GM12878 (cell line): ENCODE measurements at regions not wholly inside any gene's neighbourhood (a gene's known extent, or its start where the extent isn't known, plus 50 kb on each side); places are given as distances from the start of the nearest gene placed in this dataset.
A peak's percentile ranks its signal among the peaks of the same experiment; 100 is the strongest.

Experiments used
- ATAC-seq: fragments of 200-7000 bp; cut with Tn5 transposase; 3 replicates; pipeline ENCODE4 v1.9.1; 2020; ENCODE audit warnings: mild to moderate bottlenecking, moderate library complexity
- BruUV-seq: library from RNA; stranded (reverse); fragments of 400-500 nt; replicated peaks from 2 replicates; lab custom pipeline; 2021; lab: Mats Ljungman, UMichigan
- CTCF ChIA-PET: fragments of 300-600 bp; sonication (Branson Sonifier 250); formaldehyde crosslinking; extraction: SDS; loops from one replicate; lab custom pipeline; 2021; ENCODE audit warnings: inconsistent platforms; lab: Yijun Ruan, JAX
- POLR2A ChIA-PET: fragments of 350-600 bp; formaldehyde crosslinking; extraction: SDS; loops from one replicate; lab custom pipeline; 2021; ENCODE audit warnings: inconsistent platforms; lab: Charles Lee
- RAD21 ChIA-PET: fragments of 300-600 bp; sonication (Branson Sonifier 250); formaldehyde crosslinking; loops from one replicate; lab custom pipeline; 2023; ENCODE audit warnings: antibody characterized with exemption; ENCODE audit not compliant: unreplicated experiment; lab: Charles Lee
- SMC1A ChIA-PET: fragments of 300-600 bp; sonication (Branson Sonifier 250); formaldehyde crosslinking; loops from one replicate; lab custom pipeline; 2023; ENCODE audit not compliant: unreplicated experiment, uncharacterized antibody; lab: Charles Lee
- DNase-seq: peaks from one replicate; pipeline ENCODE4 v3.0.0-alpha.2; 2011; ENCODE audit warnings: low read depth, low spot score
- FAIRE-seq: peaks from 3 replicates; lab custom pipeline; 2011; peaks lifted over from hg19 to GRCh38; lab: Jason Lieb, UNC
- H2AFZ ChIP-seq: 2 replicates; pipeline ENCODE4 v1.6.0; 2011; ENCODE audit warnings: low read depth, low read length, control low read depth; ENCODE audit not compliant: control insufficient read depth
- H3K27ac ChIP-seq: 2 replicates; pipeline ENCODE4 v1.5.1; 2011; ENCODE audit warnings: control low read depth; ENCODE audit not compliant: control insufficient read depth, insufficient read depth
- H3K27me3 ChIP-seq, 2 experiments: replicated peaks in 1 of 2; 2 replicates each; pipeline versions ENCODE4 v1.6.0 to v1.6.1; 2011; ENCODE audit warnings: low read length in 1 of 2; ENCODE audit not compliant: control insufficient read depth in 2 of 2, insufficient read depth in 2 of 2
- H3K36me3 ChIP-seq, 2 experiments: 2 replicates each; pipeline ENCODE4 v1.5.1; 2011; ENCODE audit warnings: low read length in 1 of 2; ENCODE audit not compliant: control insufficient read depth in 2 of 2, insufficient read depth in 2 of 2
- H3K4me1 ChIP-seq: 2 replicates; pipeline ENCODE4 v1.6.1; 2011; ENCODE audit warnings: mild to moderate bottlenecking, low read length, moderate library complexity, mixed read lengths; ENCODE audit not compliant: control insufficient read depth, insufficient read depth
- H3K4me2 ChIP-seq: 2 replicates; pipeline ENCODE4 v1.6.0; 2011; ENCODE audit warnings: control low read depth; ENCODE audit not compliant: control insufficient read depth, insufficient read depth
- H3K4me3 ChIP-seq: fragments of 200-600 bp; sonication (generic); 2 replicates; pipeline ENCODE4 v1.5.1; 2016
- H3K79me2 ChIP-seq: 2 replicates; pipeline ENCODE4 v1.6.0; 2011; ENCODE audit warnings: low read length; ENCODE audit not compliant: control insufficient read depth, insufficient read depth
- H3K9ac ChIP-seq: 2 replicates; pipeline ENCODE4 v1.8.0; 2011; ENCODE audit warnings: low read length, control low read depth, mixed read lengths; ENCODE audit not compliant: control insufficient read depth, insufficient read depth
- H3K9me3 ChIP-seq: replicated peaks from 3 replicates; pipeline ENCODE4 v1.5.1; 2011; ENCODE audit warnings: mild to moderate bottlenecking, low read length; ENCODE audit not compliant: control insufficient read depth, insufficient read depth
- H4K20me1 ChIP-seq: 2 replicates; pipeline ENCODE4 v1.6.0; 2011; ENCODE audit not compliant: control insufficient read depth, insufficient read depth
- BMI1 ChIP-seq: fragments of 450-650 bp; IDR thresholded peaks from 2 replicates; pipeline ENCODE4 v1.6.1; 2016; ENCODE audit warnings: mild to moderate bottlenecking, moderate library complexity, borderline replicate concordance
- BRCA1 ChIP-seq: IDR thresholded peaks from 2 replicates; pipeline ENCODE4 v1.6.1; 2011; ENCODE audit warnings: low read depth, low read length, improper control_type of control experiment
- CREM ChIP-seq: IDR thresholded peaks from 2 replicates; pipeline ENCODE4 v1.6.1; 2014; ENCODE audit warnings: antibody characterized with exemption, low read depth
- EZH2 ChIP-seq: IDR thresholded peaks from 2 replicates; pipeline ENCODE4 v1.6.1; 2012; ENCODE audit warnings: low read depth, mild to moderate bottlenecking, control low read depth, inconsistent platforms, low read length, borderline replicate concordance; ENCODE audit not compliant: control insufficient read depth
- KLF5 ChIP-seq: fragments of 450-650 bp; IDR thresholded peaks from 2 replicates; pipeline ENCODE4 v1.6.1; 2014; ENCODE audit warnings: mild to moderate bottlenecking; ENCODE audit not compliant: partially characterized antibody
- NFXL1 ChIP-seq: fragments of 450-650 bp; IDR thresholded peaks from 2 replicates; pipeline ENCODE4 v1.6.1; 2017; ENCODE audit warnings: antibody characterized with exemption, mild to moderate bottlenecking, borderline replicate concordance
- NKRF ChIP-seq: fragments of 450-650 bp; conservative IDR thresholded peaks from 2 replicates; pipeline ENCODE4 v1.6.1; 2017; ENCODE audit warnings: mild to moderate bottlenecking, moderate library complexity
- NR2C1 ChIP-seq: fragments of 450-650 bp; IDR thresholded peaks from 2 replicates; pipeline ENCODE4 v1.6.1; 2017; ENCODE audit warnings: antibody characterized with exemption, mild to moderate bottlenecking, moderate library complexity
- PBX3 ChIP-seq: IDR thresholded peaks from 2 replicates; pipeline ENCODE4 v1.6.1; 2011; ENCODE audit warnings: mild to moderate bottlenecking, low read depth, low read length, moderate library complexity; ENCODE audit not compliant: insufficient replicate concordance
- SKIL ChIP-seq: fragments of 450-650 bp; IDR thresholded peaks from 2 replicates; pipeline ENCODE4 v1.6.1; 2017; ENCODE audit warnings: mild to moderate bottlenecking, low read depth, inconsistent platforms; ENCODE audit not compliant: poor library complexity, severe bottlenecking
- STAT3 ChIP-seq: IDR thresholded peaks from 2 replicates; pipeline ENCODE4 v1.6.1; 2011; ENCODE audit warnings: low read depth, low read length, improper control_type of control experiment
- ZNF24 ChIP-seq: fragments of 450-650 bp; IDR thresholded peaks from 2 replicates; pipeline ENCODE4 v1.6.1; 2017; ENCODE audit warnings: antibody characterized with exemption, mild to moderate bottlenecking
- WGBS: methylation state at CpG from one replicate; pipeline ENCODE4 v1.1.6; 2016; ENCODE audit warnings: low lambda C conversion rate; ENCODE audit not compliant: insufficient replicate concordance, insufficient coverage; ENCODE audit errors: missing lambda C conversion rate; 5-methylcytosine and 5-hydroxymethylcytosine counted together
- in situ Hi-C: fragments of 300-500 bp; cut with MboI; formaldehyde crosslinking; loops from 9 replicates; pipeline ENCODE4 v1.14.3; 2018; ENCODE audit warnings: mixed read lengths
- intact Hi-C: fragments of 100-400 bp; cut with micrococcal nuclease; formaldehyde crosslinking; loops from one replicate; pipeline ENCODE4 v1.14.2; 2022; ENCODE audit not compliant: unreplicated experiment

- RAD21 ChIA-PET = no interaction called here
- intact Hi-C loops = no loop called here
- DNase-seq (no peak), FAIRE-seq (no peak), ATAC-seq (peak; percentile 73)
- CTCF ChIA-PET = no interaction called here
- POLR2A ChIA-PET = no interaction called here
- Histone ChIP-seq H3K4me1 (no peaks in the 10 kb centered on the region), H4K20me1 (no peaks in the 10 kb centered on the region), H3K27me3 (no peaks in the 10 kb centered on the region; a peak in 1 of 4 replicates), H3K4me3 (no peak overlapping the region), H3K36me3 (no peaks in the 10 kb centered on the region), H3K4me2 (no peak overlapping the region), H3K27ac (no peak overlapping the region), H3K9me3 (no peaks in the 10 kb centered on the region), H3K9ac (no peak overlapping the region), H3K79me2 (no peaks in the 10 kb centered on the region), H2AFZ (no peak overlapping the region)
- TF ChIP-seq ZNF24 (no peak), EZH2 (no peak), CREM (no peak), BMI1 (no peak)
- no TSS peak for BruUV-seq
- 17% methylated on average over 6 of the region's 6 CpGs for WGBS
- in situ Hi-C loops = no loop called here
- SMC1A ChIA-PET = no interaction called here
Measured at GRCh38 chr12:46908936-46909635, 83.3 kb upstream of the SLC38A4 start.

- Histone ChIP-seq H3K36me3 (no peaks in the 10 kb centered on the region), H2AFZ (no peak overlapping the region), H3K27ac (no peak overlapping the region), H3K9me3 (no peaks in the 10 kb centered on the region), H3K4me2 (no peak overlapping the region), H3K27me3 (no peaks in the 10 kb centered on the region; a peak in 1 of 4 replicates), H3K4me3 (no peak overlapping the region), H3K79me2 (no peaks in the 10 kb centered on the region), H4K20me1 (no peaks in the 10 kb centered on the region), H3K4me1 (no peaks in the 10 kb centered on the region), H3K9ac (no peak overlapping the region)
- intact Hi-C loops = no loop called here
- in situ Hi-C loops = no loop called here
- RAD21 ChIA-PET = no interaction called here
- DNase-seq = no peak
- POLR2A ChIA-PET = no interaction called here
- WGBS = 0% methylated on average over 1 of the region's 1 CpG
- no peak for ATAC-seq
- no TSS peak for BruUV-seq
- SMC1A ChIA-PET = no interaction called here
- FAIRE-seq = no peak
- CTCF ChIA-PET = no interaction called here
- TF ChIP-seq BRCA1 = no peak
- no peak for TF ChIP-seq STAT3
- TF ChIP-seq NKRF = no peak
- no peak for TF ChIP-seq SKIL
- TF ChIP-seq PBX3 = no peak
- TF ChIP-seq NFXL1 = no peak
- TF ChIP-seq NR2C1 = no peak
- no peak for TF ChIP-seq KLF5
Measured at GRCh38 chr12:46910830-46911229, 85.0 kb upstream of the SLC38A4 start.
